Kidney (tissue), 13 donors: ENCODE measurements at regions not wholly inside any gene's neighbourhood (a gene's known extent, or its start where the extent isn't known, plus 50 kb on each side); places are given as distances from the start of the nearest gene placed in this dataset.

Experiments used
- DNase-seq, 5 donors: peaks; one replicate each; pipeline ENCODE4 v3.0.0-alpha.2; 2013 to 2020
- FAIRE-seq: peaks from 2 replicates; lab custom pipeline; 2012; peaks lifted over from hg19 to GRCh38; lab: Jason Lieb, UNC
- H3K27ac ChIP-seq, 2 donors: one replicate each; pipeline ENCODE4 v1.7.0; 2013; ENCODE audit warnings: low read depth in 2 of 2, low read length in 2 of 2, inconsistent platforms in 1 of 2
- H3K27me3 ChIP-seq: one replicate; pipeline ENCODE4 v1.7.1; 2013; ENCODE audit warnings: low read length, inconsistent platforms; ENCODE audit not compliant: control insufficient read depth, insufficient read depth
- H3K36me3 ChIP-seq, 3 donors: one replicate each; pipeline versions ENCODE4 v1.7.0 to v1.7.1; 2013; ENCODE audit warnings: low read length in 3 of 3, control low read depth in 1 of 3, inconsistent platforms in 1 of 3; ENCODE audit not compliant: insufficient read depth in 3 of 3, control insufficient read depth in 2 of 3
- H3K4me1 ChIP-seq, 3 donors: one replicate each; pipeline versions ENCODE4 v1.7.0 to v1.7.1; 2013; ENCODE audit warnings: low read length in 3 of 3, inconsistent platforms in 1 of 3, low read depth in 1 of 3; ENCODE audit not compliant: control insufficient read depth in 2 of 3, insufficient read depth in 2 of 3
- H3K4me3 ChIP-seq, 3 donors: one replicate each; pipeline versions ENCODE4 v1.7.0 to v1.8.1; 2013; ENCODE audit warnings: low read length in 3 of 3, control low read depth in 1 of 3, inconsistent platforms in 1 of 3
- H3K9ac ChIP-seq, 3 donors: one replicate each; pipeline versions ENCODE4 v1.7.0 to v1.7.1; 2013; ENCODE audit warnings: low read length in 3 of 3, control low read depth in 1 of 3, inconsistent platforms in 1 of 3
- H3K9me3 ChIP-seq, 3 donors: one replicate each; pipeline versions ENCODE4 v1.7.0 to v1.7.1; 2013; ENCODE audit warnings: low read length in 3 of 3, control low read depth in 1 of 3, inconsistent platforms in 1 of 3; ENCODE audit not compliant: control insufficient read depth in 2 of 3, insufficient read depth in 1 of 3
- CTCF ChIP-seq: IDR thresholded peaks from 3 replicates; pipeline ENCODE4 v1.5.1; 2012; ENCODE audit warnings: mild to moderate bottlenecking, moderate library complexity, borderline replicate concordance; ENCODE audit not compliant: insufficient read depth; ENCODE audit errors: extremely low read depth
- intact Hi-C: fragments of 100-400 bp; cut with DNase I; formaldehyde crosslinking; loops from one replicate; pipeline ENCODE4 v1.11.1; 2022
- donor health status: control.
- donor health status: control.
- donor health status: control.
- donor health status: control.
- donor health status: control.
- donor health status: DM: yes; HTN: yes; CAD: no.
- donor health status: Normal renal cell carcinoma (clear cell type).

- DNase-seq, result no peak
- FAIRE-seq, result no peak
- no peaks in the 10 kb centered on the region for H3K27me3 ChIP-seq
Measured at GRCh38 chr18:25497151-25497794, 145.3 kb upstream of the ZNF521 start.

GRCh38 chr18:25496544-25496943, 144.6 kb upstream of the ZNF521 start:
- no peak overlapping the region for H3K27ac ChIP-seq
- no peaks in the 10 kb centered on the region for H3K4me1 ChIP-seq
- no peak for TF ChIP-seq CTCF
- H3K27me3 ChIP-seq, result no peaks in the 10 kb centered on the region
- H3K36me3 ChIP-seq, result no peaks in the 10 kb centered on the region
- intact Hi-C loops, result no loop called here
- no peak overlapping the region for H3K4me3 ChIP-seq
- H3K9ac ChIP-seq, result no peak overlapping the region
- DNase-seq (no peak), FAIRE-seq (no peak)
- peaks cover 0 to 4% (median 0%) of the 10 kb centered on the region in 3 donors for H3K9me3 ChIP-seq

More at GRCh38 chr18:25497151-25497794, 145.3 kb upstream of the ZNF521 start:
- Histone ChIP-seq H3K36me3 (no peaks in the 10 kb centered on the region), H3K9ac (no peak overlapping the region), H3K9me3 (peaks cover 0 to 4% (median 0%) of the 10 kb centered on the region in 3 donors), H3K4me3 (no peak overlapping the region), H3K4me1 (no peaks in the 10 kb centered on the region), H3K27ac (no peak overlapping the region)
- intact Hi-C loops, result no loop called here
- TF ChIP-seq CTCF, result no peak

GRCh38 chr18:25495606-25496005, 143.6 kb upstream of the ZNF521 start:
- H3K9ac ChIP-seq, result no peak overlapping the region
- intact Hi-C loops, result no loop called here
- DNase-seq (no peak), FAIRE-seq (no peak)
- H3K27ac ChIP-seq, result no peak overlapping the region
- H3K4me3 ChIP-seq, result no peak overlapping the region
- no peaks in the 10 kb centered on the region for H3K27me3 ChIP-seq
- TF ChIP-seq CTCF, result no peak
- no peaks in the 10 kb centered on the region for H3K36me3 ChIP-seq
- H3K9me3 ChIP-seq, result peaks cover 0 to 4% (median 0%) of the 10 kb centered on the region in 3 donors
- no peaks in the 10 kb centered on the region for H3K4me1 ChIP-seq

- Histone ChIP-seq H3K9ac (no peak overlapping the region), H3K27me3 (no peaks in the 10 kb centered on the region), H3K9me3 (peaks cover 0 to 4% (median 0%) of the 10 kb centered on the region in 3 donors), H3K4me3 (no peak overlapping the region), H3K27ac (no peak overlapping the region), H3K36me3 (no peaks in the 10 kb centered on the region), H3K4me1 (no peaks in the 10 kb centered on the region)
- TF ChIP-seq CTCF, result no peak
- intact Hi-C loops, result no loop called here
- DNase-seq (no peak), FAIRE-seq (no peak)
Measured at GRCh38 chr18:25494888-25495287, 142.9 kb upstream of the ZNF521 start.
